HepG2 (cell line): ENCODE measurements at regions not wholly inside any gene's neighbourhood (a gene's known extent, or its start where the extent isn't known, plus 50 kb on each side); places are given as distances from the start of the nearest gene placed in this dataset.

ENCODE experiments used
- ATAC-seq: fragments of 200-7000 bp; cut with Tn5 transposase; 3 replicates; pipeline ENCODE4 v1.9.1; 2020; ENCODE audit warnings: mild to moderate bottlenecking, moderate library complexity
- BruUV-seq: library from RNA; stranded (reverse); fragments of 400-500 nt; replicated peaks from 2 replicates; lab custom pipeline; 2021; lab: Mats Ljungman, UMichigan
- CTCF ChIA-PET: fragments of 300-600 bp; formaldehyde crosslinking; extraction: SDS; loops from one replicate; lab custom pipeline; 2021; ENCODE audit warnings: low total read pairs, inconsistent platforms, low intra/inter-chr PET ratio; lab: Yijun Ruan, JAX
- POLR2A ChIA-PET: fragments of 350-600 bp; sonication (Branson Sonifier 250); formaldehyde crosslinking; loops from one replicate; lab custom pipeline; 2020; ENCODE audit warnings: antibody characterized with exemption, inconsistent platforms; lab: Yijun Ruan, JAX
- DNase-seq: peaks from one replicate; pipeline ENCODE4 v3.0.0-alpha.2; 2015; ENCODE audit warnings: low spot score
- FAIRE-seq: peaks from 3 replicates; lab custom pipeline; 2011; peaks lifted over from hg19 to GRCh38; lab: Jason Lieb, UNC
- H2AFZ ChIP-seq: one replicate; pipeline ENCODE4 v1.6.1; 2011; ENCODE audit warnings: low read length, inconsistent platforms
- H3K27ac ChIP-seq: fragments of 300-600 bp; 3 replicates; pipeline ENCODE4 v1.8.0; 2011; ENCODE audit warnings: mixed run types, mild to moderate bottlenecking, mixed read lengths, low read length, inconsistent platforms; ENCODE audit not compliant: insufficient read depth; ENCODE audit errors: extremely low read length
- H3K27me3 ChIP-seq, 2 experiments: fragments of 200-600 bp in 1 of 2; 2 replicates in 1 of 2; 3 replicates in 1 of 2; pipeline versions ENCODE4 v1.6.0 to v1.8.0; 2011; ENCODE audit warnings: low read length in 2 of 2, mild to moderate bottlenecking in 2 of 2, moderate library complexity in 2 of 2, inconsistent platforms in 1 of 2; ENCODE audit not compliant: insufficient read depth in 2 of 2, control insufficient read depth in 1 of 2
- H3K36me3 ChIP-seq, 2 experiments: fragments of 200-600 bp in 1 of 2; replicated peaks in 1 of 2; 2 replicates in 1 of 2; 3 replicates in 1 of 2; pipeline versions ENCODE4 v1.5.1 to v1.8.0; 2011; ENCODE audit warnings: low read length in 2 of 2, inconsistent platforms in 1 of 2; ENCODE audit not compliant: insufficient read depth in 2 of 2, control insufficient read depth in 1 of 2
- H3K4me1 ChIP-seq: 2 replicates; pipeline ENCODE4 v1.5.1; 2012; ENCODE audit warnings: low read length, inconsistent platforms; ENCODE audit not compliant: insufficient read depth
- H3K4me2 ChIP-seq: 2 replicates; pipeline ENCODE4 v1.6.0; 2011; ENCODE audit warnings: low read depth, low read length, inconsistent platforms
- H3K4me3 ChIP-seq, 3 experiments: fragments of 200-600 bp in 1 of 3; sonication (generic), shearing (Covaris generic) in 1 of 3; replicated peaks in 1 of 3; 2 replicates each; pipeline ENCODE4 v1.5.1; 2011 to 2016; ENCODE audit warnings: low read length in 3 of 3, inconsistent platforms in 2 of 3, low read depth in 2 of 3, mild to moderate bottlenecking in 2 of 3, control low read depth in 1 of 3, mixed read lengths in 1 of 3; ENCODE audit not compliant: insufficient read depth in 1 of 3
- H3K79me2 ChIP-seq: one replicate; pipeline ENCODE4 v1.6.1; 2011; ENCODE audit warnings: low read length, inconsistent platforms; ENCODE audit not compliant: insufficient read depth
- H3K9ac ChIP-seq: 2 replicates; pipeline ENCODE4 v1.6.0; 2011; ENCODE audit warnings: mild to moderate bottlenecking, low read depth, low read length, inconsistent platforms; ENCODE audit not compliant: insufficient read depth
- H3K9me3 ChIP-seq: 2 replicates; pipeline ENCODE4 v1.5.1; 2012; ENCODE audit warnings: mild to moderate bottlenecking, low read length
- H4K20me1 ChIP-seq: 2 replicates; pipeline ENCODE4 v1.6.0; 2011; ENCODE audit warnings: inconsistent platforms, mild to moderate bottlenecking, low read length, moderate library complexity; ENCODE audit not compliant: insufficient read depth
- ASH2L ChIP-seq: fragments of 300-600, 200-600 bp; sonication (generic); IDR thresholded peaks from 2 replicates; pipeline ENCODE4 v1.7.0; 2017; ENCODE audit warnings: low read depth, mild to moderate bottlenecking, moderate library complexity, mixed read lengths, low read length; ENCODE audit not compliant: insufficient read length
- BRCA1 ChIP-seq: sonication (generic); formaldehyde crosslinking; IDR thresholded peaks from 2 replicates; pipeline ENCODE4 v1.4.0; 2020; ENCODE audit warnings: missing genetic modification reagents
- NFIB ChIP-seq: sonication (generic); formaldehyde crosslinking; IDR thresholded peaks from 2 replicates; pipeline ENCODE4 v1.9.0; 2021; ENCODE audit warnings: missing genetic modification reagents, mild to moderate bottlenecking, borderline replicate concordance
- NFYC ChIP-seq: IDR thresholded peaks from 2 replicates; pipeline ENCODE4 v1.6.1; 2016; ENCODE audit warnings: missing genetic modification reagents, missing compliant biosample characterization
- PBX3 ChIP-seq: sonication (generic); formaldehyde crosslinking; IDR thresholded peaks from 2 replicates; pipeline ENCODE4 v1.8.1; 2023; ENCODE audit warnings: missing genetic modification reagents, inconsistent platforms, borderline replicate concordance
- PHF20 ChIP-seq: sonication (generic); formaldehyde crosslinking; IDR thresholded peaks from 2 replicates; pipeline ENCODE4 v1.5.0; 2020; ENCODE audit warnings: mild to moderate bottlenecking, missing genetic modification reagents
- RFX5 ChIP-seq: IDR thresholded peaks from 2 replicates; pipeline ENCODE4 v1.6.1; 2011; ENCODE audit warnings: low read depth, low read length, improper control_type of control experiment
- ZBTB42 ChIP-seq: sonication (generic); formaldehyde crosslinking; IDR thresholded peaks from 2 replicates; pipeline ENCODE4 v1.5.0; 2020; ENCODE audit warnings: mild to moderate bottlenecking, missing genetic modification reagents
- ZNF225 ChIP-seq: sonication (generic); formaldehyde crosslinking; IDR thresholded peaks from 2 replicates; pipeline ENCODE4 v1.4.0; 2020; ENCODE audit warnings: mild to moderate bottlenecking, missing genetic modification reagents
- ZNF230 ChIP-seq: sonication (generic); formaldehyde crosslinking; IDR thresholded peaks from 2 replicates; pipeline ENCODE4 v1.4.0; 2020; ENCODE audit warnings: mild to moderate bottlenecking, missing genetic modification reagents
- ZNF496 ChIP-seq: sonication (generic); formaldehyde crosslinking; IDR thresholded peaks from 2 replicates; pipeline ENCODE4 v1.8.1; 2023; ENCODE audit warnings: mild to moderate bottlenecking, moderate library complexity, missing genetic modification reagents; ENCODE audit not compliant: insufficient replicate concordance
- WGBS: methylation state at CpG from one replicate; pipeline ENCODE4 v1.1.6; 2017; ENCODE audit warnings: low lambda C conversion rate; 5-methylcytosine and 5-hydroxymethylcytosine counted together
- in situ Hi-C: cut with HindIII; loops from 2 replicates; pipeline ENCODE4 v1.10.0; 2017; ENCODE audit warnings: low pct_unique_long_range_greater_than_20kb; ENCODE audit not compliant: extremely low pct_ligation_motif_present
- intact Hi-C: fragments of 100-400 bp; cut with micrococcal nuclease; formaldehyde crosslinking; loops from one replicate; pipeline ENCODE4 v1.10.0; 2022; ENCODE audit not compliant: unreplicated experiment
- TF ChIP-seq, protein P1 (sequence below): sonication (generic); formaldehyde crosslinking; IDR thresholded peaks from 2 replicates; pipeline ENCODE4 v1.5.1; 2020; ENCODE audit warnings: mild to moderate bottlenecking, missing genetic modification reagents
- TF ChIP-seq, protein P2 (sequence below): sonication (generic); formaldehyde crosslinking; IDR thresholded peaks from 2 replicates; pipeline ENCODE4 v1.4.0; 2020; ENCODE audit warnings: missing genetic modification reagents, borderline replicate concordance
- TF ChIP-seq, protein P3 (sequence below): IDR thresholded peaks from 2 replicates; pipeline ENCODE4 v1.6.1; 2016; ENCODE audit warnings: low read depth, control low read depth

- H3K9me3 ChIP-seq: no peaks in the 10 kb centered on the region
- intact Hi-C loops (no loop called here), in situ Hi-C loops (no loop called here)
- DNase-seq: no peak
- H3K27ac ChIP-seq: no peak overlapping the region
- H3K79me2 ChIP-seq: no peaks in the 10 kb centered on the region
- no peaks in the 10 kb centered on the region for H4K20me1 ChIP-seq
- POLR2A ChIA-PET: no interaction called here
- no peak for ATAC-seq
- WGBS: 95% methylated on average over 2 of the region's 2 CpGs
- H3K27me3 ChIP-seq: no peaks in the 10 kb centered on the region
- no peak for FAIRE-seq
- H3K9ac ChIP-seq: no peak overlapping the region
- H2AFZ ChIP-seq: no peak overlapping the region
- H3K36me3 ChIP-seq: no peaks in the 10 kb centered on the region
- no TSS peak for BruUV-seq
- H3K4me2 ChIP-seq: no peak overlapping the region
- CTCF ChIA-PET: no interaction called here
- no peak overlapping the region for H3K4me3 ChIP-seq
- peaks cover 9% of the 10 kb centered on the region for H3K4me1 ChIP-seq
- TF ChIP-seq ASH2L: no peak
- no peak for TF ChIP-seq PBX3 (CRISPR knock-in tag)
- TF ChIP-seq ZNF225 (CRISPR knock-in tag): no peak
- no peak for TF ChIP-seq NFYC (CRISPR knock-in tag)
- TF ChIP-seq, protein P1, sequence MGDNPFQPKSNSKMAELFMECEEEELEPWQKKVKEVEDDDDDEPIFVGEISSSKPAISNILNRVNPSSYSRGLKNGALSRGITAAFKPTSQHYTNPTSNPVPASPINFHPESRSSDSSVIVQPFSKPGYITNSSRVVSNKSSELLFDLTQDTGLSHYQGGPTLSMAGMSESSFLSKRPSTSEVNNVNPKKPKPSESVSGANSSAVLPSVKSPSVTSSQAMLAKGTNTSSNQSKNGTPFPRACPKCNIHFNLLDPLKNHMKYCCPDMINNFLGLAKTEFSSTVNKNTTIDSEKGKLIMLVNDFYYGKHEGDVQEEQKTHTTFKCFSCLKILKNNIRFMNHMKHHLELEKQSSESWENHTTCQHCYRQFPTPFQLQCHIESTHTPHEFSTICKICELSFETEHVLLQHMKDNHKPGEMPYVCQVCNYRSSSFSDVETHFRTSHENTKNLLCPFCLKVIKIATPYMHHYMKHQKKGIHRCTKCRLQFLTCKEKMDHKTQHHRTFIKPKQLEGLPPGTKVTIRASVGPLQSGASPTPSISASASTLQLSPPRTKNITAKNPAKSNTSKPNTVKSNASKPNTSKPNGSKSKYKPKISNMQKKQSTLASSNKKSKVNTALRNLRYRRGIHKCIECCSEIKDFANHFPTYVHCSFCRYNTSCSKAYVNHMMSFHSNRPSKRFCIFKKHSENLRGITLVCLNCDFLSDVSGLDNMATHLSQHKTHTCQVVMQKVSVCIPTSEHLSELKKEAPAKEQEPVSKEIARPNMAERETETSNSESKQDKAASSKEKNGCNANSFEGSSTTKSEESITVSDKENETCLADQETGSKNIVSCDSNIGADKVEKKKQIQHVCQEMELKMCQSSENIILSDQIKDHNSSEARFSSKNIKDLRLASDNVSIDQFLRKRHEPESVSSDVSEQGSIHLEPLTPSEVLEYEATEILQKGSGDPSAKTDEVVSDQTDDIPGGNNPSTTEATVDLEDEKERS (CRISPR knock-in tag): no peak
- no peak for TF ChIP-seq ZNF230
- TF ChIP-seq NFIB (CRISPR knock-in tag): no peak
- TF ChIP-seq ZNF496 (CRISPR knock-in tag): no peak
- no peak for TF ChIP-seq PHF20 (CRISPR knock-in tag)
- TF ChIP-seq ZBTB42 (CRISPR knock-in tag): no peak
- no peak for TF ChIP-seq BRCA1 (CRISPR knock-in tag)
- TF ChIP-seq, protein P2, sequence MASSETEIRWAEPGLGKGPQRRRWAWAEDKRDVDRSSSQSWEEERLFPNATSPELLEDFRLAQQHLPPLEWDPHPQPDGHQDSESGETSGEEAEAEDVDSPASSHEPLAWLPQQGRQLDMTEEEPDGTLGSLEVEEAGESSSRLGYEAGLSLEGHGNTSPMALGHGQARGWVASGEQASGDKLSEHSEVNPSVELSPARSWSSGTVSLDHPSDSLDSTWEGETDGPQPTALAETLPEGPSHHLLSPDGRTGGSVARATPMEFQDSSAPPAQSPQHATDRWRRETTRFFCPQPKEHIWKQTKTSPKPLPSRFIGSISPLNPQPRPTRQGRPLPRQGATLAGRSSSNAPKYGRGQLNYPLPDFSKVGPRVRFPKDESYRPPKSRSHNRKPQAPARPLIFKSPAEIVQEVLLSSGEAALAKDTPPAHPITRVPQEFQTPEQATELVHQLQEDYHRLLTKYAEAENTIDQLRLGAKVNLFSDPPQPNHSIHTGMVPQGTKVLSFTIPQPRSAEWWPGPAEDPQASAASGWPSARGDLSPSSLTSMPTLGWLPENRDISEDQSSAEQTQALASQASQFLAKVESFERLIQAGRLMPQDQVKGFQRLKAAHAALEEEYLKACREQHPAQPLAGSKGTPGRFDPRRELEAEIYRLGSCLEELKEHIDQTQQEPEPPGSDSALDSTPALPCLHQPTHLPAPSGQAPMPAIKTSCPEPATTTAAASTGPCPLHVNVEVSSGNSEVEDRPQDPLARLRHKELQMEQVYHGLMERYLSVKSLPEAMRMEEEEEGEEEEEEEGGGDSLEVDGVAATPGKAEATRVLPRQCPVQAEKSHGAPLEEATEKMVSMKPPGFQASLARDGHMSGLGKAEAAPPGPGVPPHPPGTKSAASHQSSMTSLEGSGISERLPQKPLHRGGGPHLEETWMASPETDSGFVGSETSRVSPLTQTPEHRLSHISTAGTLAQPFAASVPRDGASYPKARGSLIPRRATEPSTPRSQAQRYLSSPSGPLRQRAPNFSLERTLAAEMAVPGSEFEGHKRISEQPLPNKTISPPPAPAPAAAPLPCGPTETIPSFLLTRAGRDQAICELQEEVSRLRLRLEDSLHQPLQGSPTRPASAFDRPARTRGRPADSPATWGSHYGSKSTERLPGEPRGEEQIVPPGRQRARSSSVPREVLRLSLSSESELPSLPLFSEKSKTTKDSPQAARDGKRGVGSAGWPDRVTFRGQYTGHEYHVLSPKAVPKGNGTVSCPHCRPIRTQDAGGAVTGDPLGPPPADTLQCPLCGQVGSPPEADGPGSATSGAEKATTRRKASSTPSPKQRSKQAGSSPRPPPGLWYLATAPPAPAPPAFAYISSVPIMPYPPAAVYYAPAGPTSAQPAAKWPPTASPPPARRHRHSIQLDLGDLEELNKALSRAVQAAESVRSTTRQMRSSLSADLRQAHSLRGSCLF (CRISPR knock-in tag): no peak
- TF ChIP-seq, protein P3, sequence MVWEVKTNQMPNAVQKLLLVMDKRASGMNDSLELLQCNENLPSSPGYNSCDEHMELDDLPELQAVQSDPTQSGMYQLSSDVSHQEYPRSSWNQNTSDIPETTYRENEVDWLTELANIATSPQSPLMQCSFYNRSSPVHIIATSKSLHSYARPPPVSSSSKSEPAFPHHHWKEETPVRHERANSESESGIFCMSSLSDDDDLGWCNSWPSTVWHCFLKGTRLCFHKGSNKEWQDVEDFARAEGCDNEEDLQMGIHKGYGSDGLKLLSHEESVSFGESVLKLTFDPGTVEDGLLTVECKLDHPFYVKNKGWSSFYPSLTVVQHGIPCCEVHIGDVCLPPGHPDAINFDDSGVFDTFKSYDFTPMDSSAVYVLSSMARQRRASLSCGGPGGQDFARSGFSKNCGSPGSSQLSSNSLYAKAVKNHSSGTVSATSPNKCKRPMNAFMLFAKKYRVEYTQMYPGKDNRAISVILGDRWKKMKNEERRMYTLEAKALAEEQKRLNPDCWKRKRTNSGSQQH (CRISPR knock-in tag): no peak
- no peak for TF ChIP-seq RFX5
These were observed 66.8 kb upstream of the CTAGE1 start for GRCh38 chr18:22484471-22484870.
